ENCODE measurements at regions not wholly inside any gene's neighbourhood (a gene's known extent, or its start where the extent isn't known, plus 50 kb on each side); places are given as distances from the start of the nearest gene placed in this dataset.
"Not testable (repeated sequence)": the region's sequence is repeated elsewhere in the genome, so short reads cannot be mapped to it uniquely, and the experiment has no call there.

DNA sequence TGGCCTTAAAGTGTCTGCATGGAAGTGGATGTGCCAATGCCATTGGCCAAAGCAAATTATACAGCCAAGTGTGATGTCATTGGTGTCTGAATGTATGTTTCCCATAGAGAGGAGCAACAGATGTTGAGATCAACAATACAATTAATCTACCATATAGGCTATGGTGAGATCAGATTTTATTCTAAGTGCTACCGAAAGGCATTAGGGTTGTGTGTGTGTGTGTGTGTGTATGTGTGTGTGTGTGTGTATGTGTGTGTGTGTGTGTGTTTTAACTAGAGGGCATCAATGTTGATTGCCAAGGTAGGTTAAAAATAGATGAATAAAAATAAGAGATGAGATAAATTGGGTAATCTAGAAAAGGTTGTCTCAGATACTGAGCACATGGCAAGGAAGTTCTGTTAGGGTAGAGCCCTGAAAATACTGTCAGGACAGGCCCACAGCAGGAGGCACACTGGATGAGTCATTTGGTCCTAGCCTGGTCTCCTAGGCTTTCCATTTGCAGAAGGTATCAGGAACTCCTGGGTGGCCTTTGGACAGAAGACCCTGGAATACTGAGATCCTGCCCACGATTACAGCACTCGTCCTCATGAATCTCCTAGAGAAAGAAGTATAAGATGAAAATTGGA is 446.0 kb upstream of the PODXL start:
- Histone ChIP-seq H3K9me3 (no peaks in the 10 kb centered on the region), H3K4me3 (no peak overlapping the region), H3K4me1 (no peaks in the 10 kb centered on the region), H3K9ac (no peak overlapping the region), H4K20me1 (no peaks in the 10 kb centered on the region), H3K27me3 (no peaks in the 10 kb centered on the region), H3K27ac (no peak overlapping the region), H3K36me3 (no peaks in the 10 kb centered on the region), H3K4me2 (no peak overlapping the region)
- no peak for TF ChIP-seq Cebpa-rat (IDR thresholded peaks at IDR 0.05)

DNA sequence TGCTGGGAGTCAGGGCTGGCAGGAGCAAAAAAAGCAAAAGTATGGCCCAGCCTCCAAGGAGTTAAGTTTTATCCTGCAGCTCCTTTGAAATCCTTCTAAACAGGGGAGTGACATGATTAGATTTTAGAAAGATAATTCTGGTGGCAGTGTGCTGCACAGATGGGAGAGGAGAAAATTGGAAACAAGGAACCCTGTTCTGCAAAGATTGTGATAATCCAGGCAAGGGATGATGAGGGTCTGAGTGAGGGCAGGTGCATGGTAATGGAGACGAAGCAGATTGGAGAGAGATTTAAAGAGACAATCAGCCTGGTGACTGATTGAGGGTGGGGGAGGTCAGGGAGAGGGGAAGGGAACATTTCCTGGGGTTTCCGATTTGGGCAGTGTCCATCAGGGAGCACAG is 444.7 kb upstream of the PODXL start:
- no peaks in the 10 kb centered on the region for H4K20me1 ChIP-seq
- H3K27me3 ChIP-seq, result no peaks in the 10 kb centered on the region
- no peak overlapping the region for H3K4me3 ChIP-seq
- no peak overlapping the region for H3K4me2 ChIP-seq
- H3K27ac ChIP-seq, result no peak overlapping the region
- H3K9me3 ChIP-seq, result no peaks in the 10 kb centered on the region
- no peak for TF ChIP-seq Cebpa-rat (IDR thresholded peaks at IDR 0.05)
- H3K36me3 ChIP-seq, result no peaks in the 10 kb centered on the region
- H3K9ac ChIP-seq, result no peak overlapping the region
- no peaks in the 10 kb centered on the region for H3K4me1 ChIP-seq

DNA sequence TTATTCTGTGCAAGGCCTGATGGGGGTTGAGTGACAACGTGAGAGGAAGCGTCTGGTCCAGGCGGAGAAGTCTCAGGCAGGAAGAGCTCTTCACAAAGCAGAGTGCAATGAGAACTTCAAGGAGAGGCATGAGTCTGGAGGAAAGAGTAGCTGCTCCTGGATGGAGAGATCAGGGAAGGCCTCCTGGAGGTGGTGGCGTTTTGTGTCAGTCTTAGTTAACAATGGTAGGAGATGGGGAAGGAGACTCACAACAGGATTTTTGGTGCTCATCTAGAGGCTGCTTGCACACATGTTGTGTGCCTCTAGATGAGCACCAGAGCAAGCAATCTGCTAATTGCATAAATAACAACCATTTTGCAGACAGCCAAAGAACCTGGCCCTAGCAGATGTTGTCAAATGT is 442.8 kb upstream of the PODXL start:
- Histone ChIP-seq H3K4me3 (no peak overlapping the region), H3K36me3 (no peaks in the 10 kb centered on the region), H3K4me1 (no peaks in the 10 kb centered on the region), H4K20me1 (no peaks in the 10 kb centered on the region), H3K9me3 (no peaks in the 10 kb centered on the region), H3K27me3 (no peaks in the 10 kb centered on the region), H3K4me2 (no peak overlapping the region), H3K9ac (no peak overlapping the region), H3K27ac (no peak overlapping the region)
- no peak for TF ChIP-seq Cebpa-rat (IDR thresholded peaks at IDR 0.05)

DNA sequence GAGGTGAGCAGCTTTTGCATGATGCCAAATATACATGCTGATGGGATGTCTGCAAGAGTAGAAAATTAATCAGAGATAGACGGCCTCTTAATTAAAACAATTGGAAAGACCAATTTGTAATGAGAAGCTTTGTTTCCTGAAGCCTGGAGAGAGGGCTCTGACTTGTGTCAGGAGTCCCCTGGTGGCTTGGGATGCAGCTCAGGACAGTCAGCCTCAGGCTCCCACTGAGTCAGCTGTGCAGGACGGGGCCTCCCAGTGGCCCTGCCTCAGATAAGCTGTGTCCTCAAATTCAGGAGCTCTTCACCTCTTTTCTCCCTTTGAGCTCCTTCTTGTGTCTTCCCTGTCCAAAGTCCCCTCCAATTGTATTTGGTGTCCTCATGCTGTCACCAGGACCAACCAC is 438.9 kb upstream of the PODXL start:
- H3K27ac ChIP-seq, result no peak overlapping the region
- H3K27me3 ChIP-seq, result no peaks in the 10 kb centered on the region
- no peak overlapping the region for H3K9ac ChIP-seq
- TF ChIP-seq Cebpa-rat (IDR thresholded peaks at IDR 0.05), result no peak
- H3K4me2 ChIP-seq, result no peak overlapping the region
- no peak overlapping the region for H3K4me3 ChIP-seq
- H3K36me3 ChIP-seq, result no peaks in the 10 kb centered on the region
- H3K9me3 ChIP-seq, result no peaks in the 10 kb centered on the region
- no peaks in the 10 kb centered on the region for H4K20me1 ChIP-seq
- no peaks in the 10 kb centered on the region for H3K4me1 ChIP-seq

DNA sequence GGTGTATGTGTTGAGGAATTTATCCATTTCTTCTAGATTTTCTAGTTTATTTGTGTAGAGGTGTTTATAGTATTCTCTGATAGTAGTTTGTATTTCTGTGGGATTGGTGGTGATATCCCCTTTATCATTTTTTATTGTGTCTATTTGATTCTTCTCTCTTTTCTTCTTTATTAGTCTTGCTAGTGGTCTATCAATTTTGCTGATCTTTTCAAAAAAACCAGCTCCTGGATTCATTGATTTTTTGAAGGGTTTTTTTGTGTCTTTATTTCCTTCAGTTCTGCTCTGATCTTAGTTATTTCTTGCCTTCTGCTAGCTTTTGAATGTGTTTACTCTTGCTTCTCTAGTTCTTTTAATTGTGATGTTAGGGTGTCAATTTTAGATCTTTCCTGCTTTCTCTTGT is 424.6 kb upstream of the PODXL start:
- H3K27ac ChIP-seq, H4K20me1 ChIP-seq, H3K4me2 ChIP-seq, H3K36me3 ChIP-seq, H3K9me3 ChIP-seq, H3K27me3 ChIP-seq, H3K4me3 ChIP-seq, H3K9ac ChIP-seq: not testable (repeated sequence)
- H3K4me1 ChIP-seq, result peaks cover 11% of the 10 kb centered on the region; the same call in 1 of the 2 replicates

DNA sequence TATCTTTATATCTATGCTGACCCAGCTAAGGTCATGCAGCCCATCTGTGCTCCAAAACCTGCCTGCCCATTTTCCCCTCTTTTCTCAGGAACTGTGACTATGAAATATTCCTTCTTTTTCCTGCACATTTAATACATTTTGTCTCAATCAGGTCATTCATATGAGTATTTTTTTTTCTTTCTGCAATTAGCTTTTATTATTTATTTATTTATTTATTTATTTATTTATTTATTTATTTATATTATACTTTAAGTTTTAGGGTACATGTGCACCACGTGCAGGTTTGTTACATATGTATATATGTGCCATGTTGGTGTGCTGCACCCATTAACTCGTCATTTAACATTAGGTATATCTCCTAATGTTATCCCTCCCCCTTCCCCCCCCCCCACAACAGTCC is 421.7 kb upstream of the PODXL start:
- not testable (repeated sequence) for H3K27me3 ChIP-seq, H3K27ac ChIP-seq, H4K20me1 ChIP-seq, H3K9ac ChIP-seq, H3K9me3 ChIP-seq, H3K4me2 ChIP-seq, H3K36me3 ChIP-seq, H3K4me3 ChIP-seq
- peaks cover 11% of the 10 kb centered on the region; the same call in 1 of the 2 replicates for H3K4me1 ChIP-seq

DNA sequence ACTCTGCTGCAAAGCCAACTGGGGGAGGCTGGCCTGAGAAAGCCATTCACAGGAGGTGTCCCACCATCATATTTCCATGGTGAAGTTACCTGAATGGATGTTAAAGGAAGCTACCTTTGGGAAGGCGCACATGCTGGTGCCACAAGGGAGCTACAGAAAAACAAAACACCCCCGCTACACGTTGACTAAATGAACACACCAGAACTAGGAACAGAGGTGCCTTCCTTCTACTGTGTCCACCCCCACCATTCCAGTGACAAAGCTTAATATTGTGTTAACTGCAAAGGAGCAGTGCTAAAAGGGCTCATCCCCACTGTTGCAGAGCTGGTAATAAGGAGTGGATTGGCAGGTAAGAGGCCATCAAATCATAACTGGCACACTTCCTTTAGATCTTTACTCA is 420.0 kb upstream of the PODXL start:
- Histone ChIP-seq H3K4me2 (no peak overlapping the region), H3K9me3 (no peaks in the 10 kb centered on the region), H3K36me3 (no peaks in the 10 kb centered on the region), H3K4me3 (no peak overlapping the region), H3K4me1 (peaks cover 18% of the 10 kb centered on the region; the same call in 1 of the 2 replicates), H3K9ac (no peak overlapping the region), H3K27me3 (no peaks in the 10 kb centered on the region), H3K27ac (no peak overlapping the region), H4K20me1 (no peaks in the 10 kb centered on the region)
- TF ChIP-seq Cebpa-rat (IDR thresholded peaks at IDR 0.05), result no peak

DNA sequence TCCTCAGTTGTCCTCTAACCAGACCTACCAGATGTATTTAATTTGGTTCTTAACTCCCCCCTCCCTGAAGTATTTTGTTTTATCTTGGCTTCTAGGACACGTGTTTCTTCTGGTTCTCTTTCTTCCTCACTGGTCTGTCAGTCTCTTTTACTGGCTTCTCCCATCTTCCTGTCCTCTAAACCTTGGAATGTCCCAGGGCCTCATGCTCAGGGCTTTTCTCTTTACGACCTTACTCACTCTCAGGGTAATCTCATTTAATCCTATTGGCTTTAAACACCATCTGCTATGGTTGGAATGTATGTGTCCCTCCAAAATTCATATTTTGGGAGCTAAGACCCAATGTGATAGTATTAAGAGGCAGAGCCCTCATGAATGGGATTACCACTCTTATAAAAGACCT is 418.2 kb upstream of the PODXL start:
- Histone ChIP-seq H3K4me2 (no peak overlapping the region), H3K4me1 (peaks cover 27% of the 10 kb centered on the region), H4K20me1 (no peaks in the 10 kb centered on the region), H3K9me3 (no peaks in the 10 kb centered on the region), H3K36me3 (no peaks in the 10 kb centered on the region), H3K9ac (no peak overlapping the region), H3K27me3 (no peaks in the 10 kb centered on the region), H3K27ac (no peak overlapping the region), H3K4me3 (no peak overlapping the region)
- no peak for TF ChIP-seq Cebpa-rat (IDR thresholded peaks at IDR 0.05)

DNA sequence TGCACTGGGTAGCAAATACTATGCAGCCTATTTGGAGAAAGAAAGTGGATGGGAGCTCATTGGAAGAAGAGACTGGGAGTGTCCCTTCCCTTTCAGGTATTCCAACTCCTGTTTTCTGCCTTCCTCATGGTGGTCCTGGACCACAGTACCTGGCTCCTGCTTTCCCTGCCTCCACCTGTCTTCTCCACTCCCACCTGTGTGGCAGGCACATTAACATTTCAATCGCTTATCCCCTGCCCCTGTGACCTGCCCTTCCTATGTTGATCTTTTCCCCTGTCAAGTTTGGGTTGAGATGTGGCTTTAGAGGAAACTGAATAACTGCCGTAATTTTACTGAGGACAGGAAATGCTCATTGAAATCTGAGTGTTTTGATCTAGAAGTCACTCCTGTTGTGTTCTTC is 415.8 kb upstream of the PODXL start:
- no peaks in the 10 kb centered on the region for H4K20me1 ChIP-seq
- H3K4me1 ChIP-seq, result peaks cover 36% of the 10 kb centered on the region
- H3K9me3 ChIP-seq, result no peaks in the 10 kb centered on the region
- H3K4me3 ChIP-seq, result no peak overlapping the region
- H3K27me3 ChIP-seq, result no peaks in the 10 kb centered on the region
- TF ChIP-seq Cebpa-rat (IDR thresholded peaks at IDR 0.05), result no peak
- H3K4me2 ChIP-seq, result peak overlapping the region; percentile 14; the same call in 1 of the 2 replicates
- H3K36me3 ChIP-seq, result no peaks in the 10 kb centered on the region
- no peak overlapping the region for H3K27ac ChIP-seq
- H3K9ac ChIP-seq, result no peak overlapping the region

DNA sequence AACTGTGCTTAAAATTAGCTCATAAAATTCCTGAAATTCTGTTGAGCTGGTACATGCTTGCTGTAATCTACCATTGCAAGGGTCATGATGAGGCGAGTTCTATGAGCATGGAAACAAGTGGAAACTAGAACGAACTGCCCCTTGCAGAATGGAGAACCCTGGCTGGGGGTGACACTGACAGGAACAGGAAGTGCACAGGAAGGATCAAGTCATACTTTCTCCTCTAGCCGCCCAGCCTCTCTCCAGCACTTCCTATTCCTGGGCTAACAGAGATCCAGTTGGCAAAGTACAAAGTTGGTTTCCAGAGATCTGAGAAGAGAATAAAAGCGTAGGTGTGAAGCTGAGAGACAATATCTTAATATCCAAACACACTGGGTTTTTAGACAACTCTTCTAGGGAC is 414.2 kb upstream of the PODXL start:
- Histone ChIP-seq H3K9ac (no peak overlapping the region), H3K36me3 (no peaks in the 10 kb centered on the region), H3K27me3 (no peaks in the 10 kb centered on the region), H3K4me1 (peaks cover 30% of the 10 kb centered on the region), H4K20me1 (no peaks in the 10 kb centered on the region), H3K4me3 (no peak overlapping the region), H3K27ac (no peak overlapping the region), H3K9me3 (no peaks in the 10 kb centered on the region), H3K4me2 (peak overlapping the region; percentile 38)
- no peak for TF ChIP-seq Cebpa-rat (IDR thresholded peaks at IDR 0.05)

DNA sequence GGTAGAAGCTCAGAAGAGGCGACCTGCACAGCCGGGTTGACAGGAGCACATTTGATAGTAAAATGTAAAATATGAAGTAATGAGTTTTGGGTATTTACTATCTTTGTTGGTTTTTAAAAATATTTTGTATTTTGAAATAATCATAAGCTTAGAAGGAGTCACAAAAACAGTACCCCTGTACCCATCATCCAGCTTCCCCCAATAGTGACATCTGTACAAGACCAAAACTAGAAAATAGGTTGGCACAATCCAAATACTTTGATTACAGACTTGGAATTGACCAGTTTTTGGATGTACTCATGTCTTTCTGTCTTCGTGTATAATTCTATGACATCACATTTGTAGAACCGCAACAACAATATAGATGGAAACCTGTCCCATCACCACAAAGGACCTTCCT is 413.1 kb upstream of the PODXL start:
- Histone ChIP-seq H3K27me3 (no peaks in the 10 kb centered on the region), H3K4me1 (peaks cover 30% of the 10 kb centered on the region), H3K36me3 (no peaks in the 10 kb centered on the region), H3K4me3 (no peak overlapping the region), H3K4me2 (peak overlapping the region; percentile 3; the same call in 1 of the 2 replicates), H3K9ac (no peak overlapping the region), H4K20me1 (no peaks in the 10 kb centered on the region), H3K9me3 (no peaks in the 10 kb centered on the region), H3K27ac (no peak overlapping the region)
- TF ChIP-seq Cebpa-rat (IDR thresholded peaks at IDR 0.05), result no peak

Data from BLaER1 (cell line).